SKM-1 treated with dmso at 0.1 percent for 144 hours (cell line): ENCODE measurements at regions not wholly inside any gene's neighbourhood (a gene's known extent, or its start where the extent isn't known, plus 50 kb on each side); places are given as distances from the start of the nearest gene placed in this dataset.

ENCODE experiments used
- DNase-seq: peaks from one replicate; lab custom pipeline; 2025; ENCODE audit not compliant: unreplicated experiment; lab: John Stamatoyannopoulos, UW

DNA sequence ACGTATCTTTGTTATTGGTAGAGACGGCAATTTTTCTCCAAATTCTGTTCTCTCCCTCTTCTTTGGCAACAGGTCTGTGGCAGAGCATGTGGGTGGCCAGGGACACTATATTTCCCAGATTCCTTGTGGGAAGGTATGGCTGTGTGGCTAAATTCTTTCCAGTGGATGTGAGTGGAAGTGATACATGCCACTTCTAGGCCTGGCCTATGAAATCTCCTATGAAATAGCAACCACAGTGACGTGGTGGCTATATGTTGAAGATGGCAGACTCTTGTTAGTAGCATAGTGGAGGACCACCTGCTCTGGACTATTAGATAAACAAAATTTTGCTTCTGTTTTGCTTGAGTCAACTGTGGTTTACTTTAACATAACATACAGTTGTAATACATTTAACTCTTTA is 243.3 kb downstream of the IL20RB start:
- no peak for DNase-seq

GRCh38 chr3:137202941-137203340 is 245.2 kb downstream of the IL20RB start:
- DNase-seq, result no peak

DNA sequence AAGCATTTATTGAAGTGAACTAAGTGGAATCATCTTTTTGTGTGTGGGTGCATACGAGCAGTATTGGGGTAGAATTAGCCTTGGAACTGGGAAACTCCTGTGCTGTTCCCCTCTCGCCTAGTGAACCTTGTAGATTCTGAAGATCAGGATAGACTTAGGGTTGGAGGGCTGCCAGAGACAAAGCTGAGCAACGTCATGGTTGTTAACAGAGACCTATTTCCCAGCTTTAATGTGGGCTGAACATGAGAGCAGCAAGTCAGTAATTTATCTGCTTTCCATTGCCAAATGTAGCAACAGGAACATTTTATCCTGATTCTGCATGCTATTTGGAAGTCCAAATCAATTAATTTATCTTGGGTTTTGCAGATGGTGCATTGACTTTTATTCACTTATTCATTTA is 246.6 kb downstream of the IL20RB start:
- no peak for DNase-seq

DNA sequence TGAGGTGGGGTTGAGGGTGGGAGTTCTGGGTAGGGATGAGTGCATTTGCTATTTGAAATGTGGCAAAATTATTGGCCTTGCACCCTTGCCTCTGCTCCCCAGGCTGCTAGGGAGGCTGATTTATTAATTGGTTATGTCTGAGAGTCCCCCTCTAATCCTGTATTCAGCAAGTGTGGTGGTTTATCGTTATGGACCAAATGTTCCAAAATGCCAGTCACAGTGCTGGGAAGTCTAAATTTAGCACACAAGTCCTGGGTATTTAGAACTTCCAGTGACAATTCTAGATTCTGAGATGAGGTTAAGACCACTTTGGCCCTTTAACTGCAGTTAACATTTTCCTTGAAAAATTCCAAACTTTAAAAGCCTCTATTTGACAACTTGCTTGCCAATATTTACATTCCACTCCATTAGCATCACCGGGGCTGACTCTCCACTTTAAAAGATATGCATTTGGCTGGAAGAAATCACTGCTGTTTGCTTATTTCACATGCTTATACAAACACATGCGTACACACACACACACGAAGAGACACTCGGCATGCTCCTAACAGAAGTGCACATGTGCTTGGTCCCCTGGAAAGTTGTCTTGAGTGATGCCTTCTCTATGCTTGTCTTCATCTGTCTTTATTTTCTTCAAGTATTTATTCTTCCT is 247.7 kb downstream of the IL20RB start:
- no peak for DNase-seq

DNA sequence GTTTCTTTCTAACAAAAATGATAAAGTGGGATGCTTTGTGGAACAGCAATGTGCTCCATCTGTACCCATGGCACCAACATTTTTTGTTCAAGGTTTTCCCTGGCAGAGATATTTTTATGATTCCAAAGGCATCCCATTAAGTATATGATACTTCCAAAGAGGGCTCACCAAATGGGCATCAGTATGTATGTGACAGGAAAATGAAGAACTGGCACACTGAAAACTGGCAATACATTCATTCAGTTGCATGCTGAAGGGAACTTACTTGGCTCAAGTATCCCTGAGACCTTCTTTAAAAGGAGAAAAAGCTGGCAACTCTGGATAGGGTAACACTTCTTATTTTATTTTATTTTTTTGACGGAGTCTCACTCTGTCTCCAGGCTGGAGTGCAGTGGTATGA is 249.8 kb downstream of the IL20RB start:
- no peak for DNase-seq

DNA sequence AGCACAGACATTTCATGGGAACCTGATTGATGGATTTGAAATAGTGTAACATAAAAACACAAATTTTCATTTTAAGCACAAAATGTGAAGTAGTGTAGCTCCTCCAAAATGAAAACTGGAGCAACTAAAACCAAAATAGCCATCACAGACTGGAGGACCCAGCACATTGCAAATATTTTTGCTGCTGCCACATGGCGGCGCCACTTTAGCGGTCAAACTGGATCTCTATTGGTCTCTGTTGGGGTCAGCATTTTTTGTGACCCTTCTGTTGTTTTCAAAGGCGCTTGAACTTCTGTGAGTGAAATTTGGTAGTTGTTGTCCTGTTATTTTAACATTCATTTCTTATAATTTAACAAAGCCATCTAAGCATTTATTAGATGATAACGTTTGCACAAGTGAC is 259.9 kb downstream of the IL20RB start:
- no peak for DNase-seq

DNA sequence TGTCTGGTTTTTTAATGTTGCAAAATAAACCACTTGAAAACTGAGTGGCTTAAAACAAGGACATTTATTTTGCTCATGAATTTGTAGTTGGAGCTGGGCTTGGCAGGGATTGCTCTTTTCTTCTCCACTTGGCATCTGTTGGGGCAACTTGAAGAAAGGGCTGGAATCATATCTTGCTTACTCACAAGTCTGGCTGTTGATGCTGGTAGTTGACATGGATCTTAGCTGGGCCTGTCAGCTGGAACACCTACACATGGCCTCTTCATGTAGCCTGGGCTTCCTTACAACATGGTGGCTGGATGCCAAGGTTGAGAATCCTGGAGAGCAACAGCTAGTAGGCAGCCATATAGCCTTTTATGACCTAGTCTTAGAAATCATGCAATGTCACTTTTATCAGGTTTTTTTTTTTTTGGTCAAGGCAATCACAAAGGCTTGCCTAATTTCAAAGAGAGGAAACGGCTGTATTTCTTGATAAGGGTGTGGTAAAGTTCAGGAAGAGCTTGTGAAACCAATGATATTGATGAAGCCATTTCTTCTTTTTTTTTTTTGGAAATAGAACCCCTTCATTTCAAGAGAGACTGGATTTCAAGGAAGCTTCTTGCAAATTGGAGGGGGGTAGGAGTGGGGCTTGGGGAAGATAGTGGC is 262.1 kb downstream of the IL20RB start:
- no peak for DNase-seq

GRCh38 chr3:137222736-137223225 is 265.0 kb downstream of the IL20RB start:
- no peak for DNase-seq

- no peak for DNase-seq
These were observed 266.7 kb downstream of the IL20RB start for GRCh38 chr3:137224464-137224863.

DNA sequence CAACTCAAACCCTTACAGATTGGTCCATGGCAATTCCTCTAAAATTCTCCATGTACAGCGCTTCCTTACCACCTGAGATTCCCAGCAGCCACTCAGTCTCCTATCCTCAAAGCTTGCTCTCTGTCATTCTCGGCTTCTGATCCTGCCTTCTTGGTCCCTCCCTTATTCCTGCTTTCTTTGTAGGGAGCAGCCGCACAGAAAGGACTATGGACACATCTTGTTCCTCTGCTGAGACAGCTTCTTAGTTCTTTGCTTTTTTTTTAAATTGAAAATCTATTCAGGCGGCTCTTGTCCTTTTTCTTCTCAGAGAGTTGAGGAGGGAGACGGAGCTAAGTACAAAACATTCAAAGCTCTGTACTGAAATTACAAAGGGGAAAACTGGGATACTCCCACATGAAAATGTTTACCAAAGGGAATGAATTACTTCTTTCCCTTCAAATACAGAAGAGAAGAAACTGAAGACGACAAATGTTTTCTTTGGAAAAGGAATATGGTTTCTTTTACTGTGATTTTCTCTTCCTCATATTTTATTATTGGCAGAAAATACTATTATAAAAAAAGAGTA is 285.1 kb downstream of the IL20RB start:
- DNase-seq, result no peak

GRCh38 chr3:137246491-137246890 is 288.7 kb downstream of the IL20RB start:
- no peak for DNase-seq

DNA sequence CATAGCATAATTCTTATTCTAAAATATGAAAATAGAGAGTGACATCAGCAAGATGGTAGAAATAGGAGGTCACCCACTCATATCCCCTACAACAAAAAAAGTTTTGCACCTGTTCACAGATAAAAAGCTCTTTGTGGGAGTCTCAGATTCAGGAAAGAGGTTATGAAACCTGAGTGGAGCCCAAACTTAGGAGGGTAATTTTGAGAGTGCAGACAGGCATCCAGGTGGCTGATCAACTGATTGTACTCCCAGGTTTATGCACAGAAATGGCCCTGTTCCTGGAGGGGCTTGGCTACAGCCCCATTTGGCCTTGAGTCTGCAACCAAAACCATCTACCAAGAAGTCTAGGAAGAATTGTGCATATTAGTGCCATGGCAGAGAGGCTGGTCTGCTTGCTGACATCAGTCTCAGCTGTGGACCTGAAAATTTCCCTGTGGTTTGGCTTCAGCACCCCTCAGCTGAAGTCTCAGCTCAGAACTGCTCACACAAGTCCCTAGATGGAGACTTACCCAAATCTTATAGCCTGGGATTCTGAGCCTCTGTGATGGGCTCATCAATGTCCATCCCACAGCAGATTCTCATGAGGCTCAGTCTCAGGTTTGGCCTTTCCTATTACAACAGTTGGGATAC is 291.6 kb downstream of the IL20RB start:
- DNase-seq, result no peak

DNA sequence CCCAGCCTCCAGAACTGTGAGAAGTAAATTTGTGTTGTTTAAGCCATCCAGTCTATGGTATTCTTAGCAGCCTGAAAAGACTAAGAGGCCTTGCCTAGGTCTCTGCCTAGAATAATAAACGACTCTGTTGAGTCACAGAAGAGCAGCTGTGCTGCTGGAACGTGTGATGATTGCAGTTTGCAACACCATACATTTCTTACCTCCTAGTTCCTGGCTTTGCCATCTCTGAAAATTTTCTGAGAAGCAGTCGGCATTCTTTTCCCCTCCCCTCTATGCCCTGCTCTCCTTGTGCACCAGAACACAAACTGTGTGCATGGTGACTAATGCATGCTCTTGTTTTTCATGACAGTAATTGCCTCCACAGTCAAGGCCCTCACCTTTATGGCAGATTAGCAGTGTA is 301.3 kb downstream of the IL20RB start:
- no peak for DNase-seq

DNA sequence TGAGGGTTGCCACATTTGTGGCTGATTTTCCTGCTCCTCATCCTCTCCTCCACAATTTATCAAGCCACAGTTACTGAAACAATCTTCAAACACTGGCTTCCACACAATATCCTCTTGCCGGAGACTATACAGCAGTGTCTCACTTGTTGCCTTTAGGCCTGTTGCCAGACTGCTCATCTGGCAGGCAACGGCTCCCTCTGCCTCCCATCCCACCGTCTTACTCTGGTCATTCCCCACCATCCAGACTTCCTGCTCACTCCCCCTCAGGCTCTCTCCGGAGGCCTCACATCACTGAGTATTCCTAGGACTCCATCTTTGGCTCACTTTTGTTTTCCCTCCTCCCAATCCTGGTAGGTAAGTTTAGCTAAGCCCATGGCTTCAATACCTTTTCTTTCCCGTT is 301.9 kb downstream of the IL20RB start:
- no peak for DNase-seq

GRCh38 chr3:137264071-137264820 is 306.5 kb downstream of the IL20RB start:
- no peak for DNase-seq

DNA sequence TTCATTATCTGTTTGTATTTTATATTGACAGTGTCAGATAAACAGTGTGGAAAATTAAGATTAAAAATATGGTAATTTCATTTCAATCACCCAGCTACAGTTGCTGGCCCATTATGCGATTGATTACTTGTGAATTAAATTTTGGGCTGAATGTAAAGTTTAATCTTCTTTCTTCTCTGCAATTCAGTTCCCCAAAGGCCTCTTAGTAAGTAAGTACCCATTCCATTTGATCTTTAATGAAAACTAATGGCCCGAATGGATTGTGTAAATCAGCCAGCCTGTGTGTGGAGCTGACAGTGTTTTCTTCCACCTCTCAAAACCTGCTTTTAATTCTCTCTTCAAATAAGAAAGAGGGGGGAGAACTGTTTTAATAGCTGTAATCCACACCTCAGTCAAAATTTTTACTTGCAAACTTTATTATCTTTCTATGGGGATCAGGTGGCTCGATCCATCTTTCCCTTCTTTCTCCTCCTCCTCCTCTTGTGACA is 307.1 kb downstream of the IL20RB start:
- no peak for DNase-seq

DNA sequence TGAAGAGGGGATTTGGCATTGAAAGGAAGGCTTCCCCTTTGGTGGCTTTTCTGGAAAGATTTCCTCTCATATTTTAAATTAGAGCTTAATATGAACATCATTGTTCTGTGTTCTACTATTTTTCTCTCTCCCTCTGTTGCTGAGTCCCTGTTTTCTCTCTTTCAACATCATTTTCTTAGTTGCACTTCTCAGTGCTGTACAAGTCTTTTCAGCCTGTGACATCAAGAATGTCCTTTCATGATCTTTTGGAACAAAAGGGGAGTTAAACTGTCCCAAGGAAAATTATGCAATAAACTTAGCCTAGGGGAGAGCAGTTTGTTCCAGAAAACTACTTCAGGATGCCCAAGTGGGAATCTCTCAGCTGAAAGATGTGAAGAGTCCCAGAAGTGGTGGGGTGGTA is 325.1 kb downstream of the IL20RB start:
- DNase-seq, result no peak

DNA sequence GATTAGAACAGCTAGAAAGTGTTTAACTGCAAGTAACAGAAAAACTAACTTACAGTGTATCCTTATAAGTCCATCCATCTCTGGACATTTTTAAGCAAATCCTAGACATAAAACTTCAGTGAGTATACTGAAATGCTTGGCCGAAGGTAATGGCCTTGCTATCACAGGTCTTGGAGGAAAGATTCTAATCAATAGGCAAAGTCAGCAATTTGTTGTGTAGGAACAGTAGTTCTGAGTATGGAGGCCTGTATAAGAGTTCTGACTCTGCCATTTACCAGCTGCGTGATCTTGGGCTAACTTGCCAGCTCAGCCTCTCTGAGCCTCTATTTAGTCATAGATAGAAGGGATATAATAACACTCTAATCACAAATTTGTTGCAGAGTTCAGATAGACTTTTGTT is 328.1 kb downstream of the IL20RB start:
- no peak for DNase-seq

GRCh38 chr3:137293086-137293485 is 335.3 kb downstream of the IL20RB start:
- DNase-seq, result no peak

DNA sequence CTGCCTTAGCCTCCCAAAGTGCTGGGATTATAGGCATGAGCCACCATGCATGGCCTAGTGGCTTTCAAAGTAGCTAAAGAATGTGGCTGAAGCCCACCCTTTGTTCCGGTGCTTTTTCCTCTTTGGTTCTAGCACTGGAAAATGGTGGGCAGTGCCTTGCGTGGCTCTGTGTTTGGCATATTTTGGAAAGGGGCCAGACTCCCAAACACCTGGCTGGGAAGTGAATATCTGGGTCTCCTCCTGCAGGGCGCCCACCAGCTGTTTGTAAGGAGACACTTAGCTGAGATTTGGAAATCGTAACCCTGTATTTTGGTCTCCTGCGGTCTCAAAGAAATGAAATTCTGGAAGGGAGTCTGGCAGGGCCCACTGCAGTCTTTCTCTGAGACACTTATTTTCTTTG is 336.4 kb downstream of the IL20RB start:
- no peak for DNase-seq

- DNase-seq, result no peak
These were observed 337.1 kb downstream of the IL20RB start for GRCh38 chr3:137294839-137295238.
